Effector memory CD4-positive, alpha-beta T cell (primary cell): ENCODE measurements at regions not wholly inside any gene's neighbourhood (a gene's known extent, or its start where the extent isn't known, plus 50 kb on each side); places are given as distances from the start of the nearest gene placed in this dataset.
"Not testable (repeated sequence)": the region's sequence is repeated elsewhere in the genome, so short reads cannot be mapped to it uniquely, and the experiment has no call there.

Source experiments
- DNase-seq, 3 donors: peaks; one replicate each; pipeline ENCODE4 v3.0.0-alpha.2; 2020
- H3K27ac ChIP-seq: 2 replicates; pipeline ENCODE4 v1.7.0; 2013; ENCODE audit warnings: mild to moderate bottlenecking, low read length, moderate library complexity; ENCODE audit not compliant: insufficient read depth, poor library complexity, severe bottlenecking
- H3K27me3 ChIP-seq: replicated peaks from 2 replicates; pipeline ENCODE4 v1.7.0; 2013; ENCODE audit warnings: mild to moderate bottlenecking, low read length; ENCODE audit not compliant: insufficient read depth, control insufficient read depth, poor library complexity, severe bottlenecking
- H3K36me3 ChIP-seq: 2 replicates; pipeline ENCODE4 v1.7.0; 2013; ENCODE audit warnings: mild to moderate bottlenecking, low read length, moderate library complexity; ENCODE audit not compliant: control insufficient read depth, insufficient read depth
- H3K4me1 ChIP-seq: 2 replicates; pipeline ENCODE4 v1.7.0; 2013; ENCODE audit warnings: low read length, mild to moderate bottlenecking; ENCODE audit not compliant: control insufficient read depth, insufficient read depth, poor library complexity, severe bottlenecking
- H3K4me3 ChIP-seq: 2 replicates; pipeline ENCODE4 v1.7.0; 2013; ENCODE audit warnings: low read length, low read depth, mild to moderate bottlenecking; ENCODE audit not compliant: insufficient read depth, poor library complexity, severe bottlenecking
- H3K9me3 ChIP-seq: 2 replicates; pipeline ENCODE4 v1.7.0; 2013; ENCODE audit warnings: mild to moderate bottlenecking, low read length, moderate library complexity; ENCODE audit not compliant: control insufficient read depth

DNA sequence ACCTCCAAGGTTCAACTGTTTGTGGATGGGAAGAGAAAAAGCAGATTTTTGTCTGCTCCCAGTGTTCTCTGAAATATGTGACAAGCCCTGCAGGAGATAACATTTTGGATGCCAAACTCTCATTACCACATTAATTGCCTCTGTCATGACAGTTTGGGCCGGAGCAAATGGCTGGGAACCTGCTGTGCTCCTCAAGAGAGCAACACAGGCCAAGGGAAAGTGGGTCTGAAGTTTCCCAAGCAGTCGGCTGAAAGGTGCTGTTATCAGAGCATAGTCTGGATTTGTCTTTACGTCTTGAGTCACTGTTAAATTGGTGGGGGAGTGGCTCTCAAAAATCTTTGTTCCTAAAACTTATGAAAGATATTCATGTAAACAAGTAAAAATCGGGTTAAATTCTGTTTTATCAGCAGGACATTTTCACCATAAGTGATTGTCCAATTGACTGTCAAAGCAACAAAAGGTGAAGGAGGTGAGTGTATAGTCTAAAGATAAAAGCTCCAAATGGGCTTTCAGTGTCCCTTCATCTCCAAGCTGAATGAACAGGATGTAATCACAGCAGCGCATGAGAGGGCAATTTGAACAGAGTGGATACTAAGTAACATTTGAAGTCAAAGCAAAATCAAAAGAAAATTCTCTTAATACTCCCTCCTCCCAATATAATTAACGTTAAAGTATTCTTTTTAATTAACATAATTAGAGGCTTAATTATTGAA lies 844.8 kb downstream of the PCDH17 start:
- Histone ChIP-seq H3K9me3 (no peaks in the 10 kb centered on the region), H3K27me3 (no peaks in the 10 kb centered on the region), H3K4me1 (no peaks in the 10 kb centered on the region), H3K27ac (no peak overlapping the region), H3K36me3 (no peaks in the 10 kb centered on the region), H3K4me3 (no peak overlapping the region)
- DNase-seq: no peak

GRCh38 chr13:58478858-58479257 lies 847.3 kb downstream of the PCDH17 start:
- no peak overlapping the region for H3K4me3 ChIP-seq
- H3K9me3 ChIP-seq: no peaks in the 10 kb centered on the region
- H3K36me3 ChIP-seq: no peaks in the 10 kb centered on the region
- H3K27me3 ChIP-seq: no peaks in the 10 kb centered on the region
- DNase-seq: no peak
- no peak overlapping the region for H3K27ac ChIP-seq
- H3K4me1 ChIP-seq: no peaks in the 10 kb centered on the region

DNA sequence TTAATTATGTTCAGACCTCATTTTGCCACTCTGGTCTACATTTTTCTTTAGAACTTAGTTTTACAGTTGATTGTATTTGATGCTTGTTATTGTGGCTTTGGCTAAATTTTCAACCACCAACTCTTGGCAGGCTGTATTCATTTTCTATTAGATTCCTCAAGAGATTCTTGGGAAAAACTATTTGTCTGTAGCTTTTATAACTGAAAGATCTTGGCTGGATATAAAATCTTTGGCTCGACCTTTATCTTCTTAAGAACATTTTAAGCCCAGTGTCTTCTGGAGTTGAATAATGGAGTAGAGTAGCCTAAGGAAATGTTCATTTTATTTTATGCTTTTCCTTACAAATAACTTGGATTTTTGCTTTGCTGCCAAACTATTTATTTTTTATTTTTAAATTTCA lies 848.5 kb downstream of the PCDH17 start:
- no peak overlapping the region for H3K4me3 ChIP-seq
- H3K27me3 ChIP-seq: no peaks in the 10 kb centered on the region
- H3K4me1 ChIP-seq: no peaks in the 10 kb centered on the region
- no peaks in the 10 kb centered on the region for H3K36me3 ChIP-seq
- no peak for DNase-seq
- H3K9me3 ChIP-seq: no peaks in the 10 kb centered on the region
- H3K27ac ChIP-seq: no peak overlapping the region

- no peaks in the 10 kb centered on the region for H3K27me3 ChIP-seq
- no peaks in the 10 kb centered on the region for H3K9me3 ChIP-seq
- no peaks in the 10 kb centered on the region for H3K36me3 ChIP-seq
- DNase-seq: no peak
- H3K27ac ChIP-seq: no peak overlapping the region
- no peaks in the 10 kb centered on the region for H3K4me1 ChIP-seq
- H3K4me3 ChIP-seq: no peak overlapping the region
Measured at GRCh38 chr13:58488251-58488650, 856.7 kb downstream of the PCDH17 start.

DNA sequence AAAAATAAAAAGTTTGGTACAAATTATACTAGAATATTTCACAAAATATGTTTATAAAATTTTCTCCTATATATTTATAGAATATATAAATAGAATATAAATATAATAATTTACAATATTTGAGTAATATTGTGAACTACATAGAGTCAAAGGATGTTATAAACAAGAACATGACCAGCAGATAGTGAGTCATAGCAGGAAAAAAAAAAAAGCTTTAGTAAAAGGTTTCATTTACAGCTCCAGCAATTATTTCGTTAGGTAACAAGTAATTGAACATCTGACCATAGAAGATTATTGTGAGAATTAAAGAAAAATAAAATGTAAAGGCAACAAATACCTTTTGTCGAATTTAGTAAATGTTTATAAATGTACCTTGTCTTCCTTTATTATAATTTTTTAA lies 864.1 kb downstream of the PCDH17 start:
- no peaks in the 10 kb centered on the region for H3K36me3 ChIP-seq
- no peak overlapping the region for H3K4me3 ChIP-seq
- DNase-seq: no peak
- H3K27ac ChIP-seq: no peak overlapping the region
- no peaks in the 10 kb centered on the region for H3K4me1 ChIP-seq
- H3K27me3 ChIP-seq: no peaks in the 10 kb centered on the region
- H3K9me3 ChIP-seq: no peaks in the 10 kb centered on the region

- Histone ChIP-seq H3K36me3 (no peaks in the 10 kb centered on the region), H3K4me3 (no peak overlapping the region), H3K4me1 (no peaks in the 10 kb centered on the region), H3K9me3 (no peaks in the 10 kb centered on the region), H3K27me3 (no peaks in the 10 kb centered on the region), H3K27ac (no peak overlapping the region)
- DNase-seq: no peak
Measured at GRCh38 chr13:58500938-58501337, 869.4 kb downstream of the PCDH17 start.

- not testable (repeated sequence) for H3K27me3 ChIP-seq, DNase-seq, H3K9me3 ChIP-seq, H3K36me3 ChIP-seq, H3K4me1 ChIP-seq, H3K4me3 ChIP-seq, H3K27ac ChIP-seq
Measured at GRCh38 chr13:58504202-58504700, 872.7 kb downstream of the PCDH17 start.

- not testable (repeated sequence) for H3K4me3 ChIP-seq, H3K27ac ChIP-seq, H3K4me1 ChIP-seq, H3K36me3 ChIP-seq, DNase-seq, H3K9me3 ChIP-seq, H3K27me3 ChIP-seq
Measured at GRCh38 chr13:58505262-58505920, 873.8 kb downstream of the PCDH17 start.

GRCh38 chr13:58528351-58528750 lies 896.8 kb downstream of the PCDH17 start:
- H3K9me3 ChIP-seq: no peaks in the 10 kb centered on the region
- DNase-seq: no peak
- no peaks in the 10 kb centered on the region for H3K36me3 ChIP-seq
- H3K27me3 ChIP-seq: no peaks in the 10 kb centered on the region
- H3K4me1 ChIP-seq: no peaks in the 10 kb centered on the region
- no peak overlapping the region for H3K27ac ChIP-seq
- H3K4me3 ChIP-seq: no peak overlapping the region

GRCh38 chr13:58531614-58532013 lies 900.1 kb downstream of the PCDH17 start:
- no peaks in the 10 kb centered on the region for H3K4me1 ChIP-seq
- no peak overlapping the region for H3K4me3 ChIP-seq
- H3K27me3 ChIP-seq: no peaks in the 10 kb centered on the region
- no peaks in the 10 kb centered on the region for H3K36me3 ChIP-seq
- DNase-seq: no peak
- no peaks in the 10 kb centered on the region for H3K9me3 ChIP-seq
- H3K27ac ChIP-seq: no peak overlapping the region
